ENCODE measurements at regions not wholly inside any gene's neighbourhood (a gene's known extent, or its start where the extent isn't known, plus 50 kb on each side); places are given as distances from the start of the nearest gene placed in this dataset.

DNA sequence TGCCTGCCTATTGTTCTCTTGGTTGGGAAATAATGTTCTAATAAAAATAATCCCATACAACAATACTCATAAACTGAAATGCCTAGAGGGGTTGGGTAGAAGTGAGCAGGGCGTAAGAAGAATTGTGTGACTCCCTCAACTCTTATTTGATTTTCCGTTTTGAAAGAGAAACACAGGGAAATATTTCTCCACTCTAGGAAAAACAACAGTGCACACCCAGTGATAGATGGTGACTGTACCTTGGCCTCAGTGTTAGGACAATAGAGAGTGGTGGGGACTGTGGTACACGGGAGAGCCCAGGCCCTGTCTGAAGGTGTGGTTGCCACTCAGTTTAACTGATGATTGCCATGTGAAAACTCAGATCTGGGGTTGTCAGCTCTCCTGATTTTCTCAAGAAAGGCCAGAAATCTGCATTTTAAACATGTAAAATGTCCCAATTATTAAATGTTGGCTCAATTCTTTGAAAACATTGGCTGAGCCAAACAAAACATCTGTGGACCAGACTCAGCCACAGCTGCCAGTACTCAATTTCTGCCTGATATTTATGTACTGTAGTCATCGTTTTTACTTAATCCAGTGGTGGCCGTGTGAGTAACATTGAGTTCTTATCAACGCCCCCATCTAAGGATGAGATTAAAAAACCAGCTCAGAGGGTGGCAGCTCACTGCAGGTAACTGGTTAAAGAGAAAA lies 103.8 kb upstream of the ZNF618 start:
- H3K4me2 ChIP-seq (ENCODE audit: low read depth, low read length): no peak overlapping the region
- in situ Hi-C loops (cut with MboI; ENCODE audit: low sequenced_read_pairs): loop anchor here (25.0 kb wide), 1 partner anchor 90 kb away; no protein-coding TSS in a partner anchor
- dilution Hi-C loops (cut with HindIII; ENCODE audit: low sequenced_read_pairs, unreplicated experiment): no loop called here
- ATAC-seq (ENCODE audit: low read depth) (0 out of 2 replicates have a peak, but pooled peaks have one; percentile 21), DNase-seq (peak; percentile 52)
- H3K27me3 ChIP-seq (ENCODE audit: control insufficient read depth, insufficient read depth, low read length): peaks cover 52% of the 10 kb centered on the region
- H3K79me1 ChIP-seq (ENCODE audit: low read depth in 1 of 2, low read length in 2 of 2): no peaks in the 10 kb centered on the region
- no peaks in the 10 kb centered on the region for H3K36me3 ChIP-seq (ENCODE audit: control insufficient read depth, insufficient read depth, low read length)
- no CpG with 5 or more reads among the region's 6 CpGs for WGBS, 2 experiments (ENCODE audit: extremely low coverage in 2 of 2, insufficient read length in 1 of 2)
- CTCF ChIA-PET: no interaction called here
- H2AK9ac ChIP-seq (replicated peaks; ENCODE audit: low read depth, low read length, poor library complexity): no peak overlapping the region
- no peak overlapping the region for H4K5ac ChIP-seq (ENCODE audit: low read depth, low read length)
- H2AK5ac ChIP-seq (ENCODE audit: low read depth, low read length): no peak overlapping the region
- H4K8ac ChIP-seq (ENCODE audit: low read depth in 2 of 2, low read length in 2 of 2): no peak overlapping the region
- H3K18ac ChIP-seq (ENCODE audit: low read depth, low read length): no peak overlapping the region
- no TSS peak for BruUV-seq (replicated peaks)
- no peak overlapping the region for H3K4me3 ChIP-seq (ENCODE audit: insufficient read depth, low read depth, low read length)
- no peak overlapping the region for H3K23ac ChIP-seq (ENCODE audit: low read depth, low read length)
- H3K27ac ChIP-seq (ENCODE audit: insufficient read depth, low read length): no peak overlapping the region
- POLR2A ChIA-PET (ENCODE audit: unreplicated experiment): no interaction called here
- H3K9me3 ChIP-seq (ENCODE audit: control insufficient read depth, insufficient read depth, low read length): peaks cover 3% of the 10 kb centered on the region; the same call in 1 of the 2 replicates
- H3K4me1 ChIP-seq (ENCODE audit: control insufficient read depth, insufficient read depth, low read length): no peaks in the 10 kb centered on the region
- H3K9ac ChIP-seq (ENCODE audit: low read depth, low read length): no peak overlapping the region
- no peak overlapping the region for H2BK15ac ChIP-seq (ENCODE audit: low read depth, low read length)
- no peak overlapping the region for H2BK20ac ChIP-seq (ENCODE audit: low read depth, low read length)
- H3K14ac ChIP-seq (replicated peaks; ENCODE audit: low read depth, low read length): no peak overlapping the region
- TF ChIP-seq, protein P1, sequence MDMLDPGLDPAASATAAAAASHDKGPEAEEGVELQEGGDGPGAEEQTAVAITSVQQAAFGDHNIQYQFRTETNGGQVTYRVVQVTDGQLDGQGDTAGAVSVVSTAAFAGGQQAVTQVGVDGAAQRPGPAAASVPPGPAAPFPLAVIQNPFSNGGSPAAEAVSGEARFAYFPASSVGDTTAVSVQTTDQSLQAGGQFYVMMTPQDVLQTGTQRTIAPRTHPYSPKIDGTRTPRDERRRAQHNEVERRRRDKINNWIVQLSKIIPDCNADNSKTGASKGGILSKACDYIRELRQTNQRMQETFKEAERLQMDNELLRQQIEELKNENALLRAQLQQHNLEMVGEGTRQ (IDR thresholded peaks at IDR 0.05; ENCODE audit: low read depth, low read length): no peak
- TF ChIP-seq CTCF (conservative IDR thresholded peaks at IDR 0.05; ENCODE audit: low read depth, low read length) (no peak), POLR2A (IDR thresholded peaks at IDR 0.05; ENCODE audit: low read depth, low read length) (no peak), NFE2L2 (IDR thresholded peaks at IDR 0.05; ENCODE audit: low read depth, low read length) (no peak), CEBPB (IDR thresholded peaks at IDR 0.05; ENCODE audit: low read depth, low read length) (no peak), CHD1 (IDR thresholded peaks at IDR 0.05; ENCODE audit: low read depth, low read length) (no peak), SMC3 (IDR thresholded peaks at IDR 0.05; ENCODE audit: low read depth, low read length) (no peak), MAFK (IDR thresholded peaks at IDR 0.05; ENCODE audit: low read depth, low read length) (no peak), BHLHE40 (IDR thresholded peaks at IDR 0.05; ENCODE audit: low read depth, low read length) (no peak), FOS (IDR thresholded peaks at IDR 0.05; ENCODE audit: low read depth, low read length) (no peak), MAZ (IDR thresholded peaks at IDR 0.05; ENCODE audit: borderline replicate concordance, low read depth, low read length) (no peak), RCOR1 (IDR thresholded peaks at IDR 0.05; ENCODE audit: insufficient replicate concordance, low read length) (no peak), MXI1 (IDR thresholded peaks at IDR 0.05; ENCODE audit: borderline replicate concordance, low read depth, low read length) (no peak), RAD21 (IDR thresholded peaks at IDR 0.05; ENCODE audit: low read length) (no peak), RFX5 (IDR thresholded peaks at IDR 0.05; ENCODE audit: low read depth, low read length) (no peak)
- TF ChIP-seq, protein P2, sequence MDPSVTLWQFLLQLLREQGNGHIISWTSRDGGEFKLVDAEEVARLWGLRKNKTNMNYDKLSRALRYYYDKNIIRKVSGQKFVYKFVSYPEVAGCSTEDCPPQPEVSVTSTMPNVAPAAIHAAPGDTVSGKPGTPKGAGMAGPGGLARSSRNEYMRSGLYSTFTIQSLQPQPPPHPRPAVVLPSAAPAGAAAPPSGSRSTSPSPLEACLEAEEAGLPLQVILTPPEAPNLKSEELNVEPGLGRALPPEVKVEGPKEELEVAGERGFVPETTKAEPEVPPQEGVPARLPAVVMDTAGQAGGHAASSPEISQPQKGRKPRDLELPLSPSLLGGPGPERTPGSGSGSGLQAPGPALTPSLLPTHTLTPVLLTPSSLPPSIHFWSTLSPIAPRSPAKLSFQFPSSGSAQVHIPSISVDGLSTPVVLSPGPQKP (IDR thresholded peaks at IDR 0.05; ENCODE audit: borderline replicate concordance, low read depth, low read length): no peak
- intact Hi-C loops (cut with micrococcal nuclease): no loop called here
- H2BK120ac ChIP-seq (ENCODE audit: low read depth, low read length): no peak overlapping the region
- no peak overlapping the region for H4K91ac ChIP-seq (ENCODE audit: insufficient read depth, low read depth, low read length)
- H2AFZ ChIP-seq (replicated peaks; ENCODE audit: low read length, poor library complexity): no peak overlapping the region
- no peak overlapping the region for H2BK5ac ChIP-seq (ENCODE audit: low read depth, low read length, poor library complexity, severe bottlenecking)
- H3K4ac ChIP-seq (ENCODE audit: low read depth, low read length): no peak overlapping the region
- no peaks in the 10 kb centered on the region for H4K20me1 ChIP-seq (ENCODE audit: insufficient read depth, low read length)
- H3K9me1 ChIP-seq (ENCODE audit: insufficient read depth, low read length): no peaks in the 10 kb centered on the region
- no peak overlapping the region for H3K56ac ChIP-seq (ENCODE audit: extremely low read depth, insufficient read depth, low read length)

Data from IMR-90 (cell line).